WTC11 (cell line): ENCODE measurements at regions not wholly inside any gene's neighbourhood (a gene's known extent, or its start where the extent isn't known, plus 50 kb on each side); places are given as distances from the start of the nearest gene placed in this dataset.

Experiments
- ATAC-seq: fragments of 200-7000 bp; cut with Tn5 transposase; 2 replicates; pipeline ENCODE4 v1.10.0; 2021; ENCODE audit warnings: mild to moderate bottlenecking, moderate library complexity
- CTCF ChIA-PET: fragments of 300-600 bp; sonication (Branson Sonifier 250); formaldehyde crosslinking; loops from one replicate; lab custom pipeline; 2021; ENCODE audit warnings: antibody characterized with exemption; lab: Charles Lee
- POLR2A ChIA-PET: fragments of 350-600 bp; sonication (Branson Sonifier 250); formaldehyde crosslinking; loops from one replicate; lab custom pipeline; 2021; ENCODE audit warnings: antibody characterized with exemption; lab: Charles Lee
- DNase-seq: peaks from one replicate; pipeline ENCODE4 v3.0.0; 2021; ENCODE audit warnings: low spot score
- H3K27ac Mint-ChIP-seq: 2 replicates; pipeline ENCODE4 v1.8.0; 2021; ENCODE audit warnings: mixed read lengths
- H3K27me3 Mint-ChIP-seq: 2 replicates; pipeline ENCODE4 v1.8.0; 2021; ENCODE audit warnings: low read depth, mild to moderate bottlenecking, moderate library complexity, mixed read lengths
- H3K36me3 Mint-ChIP-seq: 2 replicates; pipeline ENCODE4 v1.8.0; 2021; ENCODE audit warnings: mixed read lengths
- H3K4me1 Mint-ChIP-seq: 2 replicates; pipeline ENCODE4 v1.8.0; 2022; ENCODE audit warnings: mixed read lengths
- H3K4me3 Mint-ChIP-seq: 2 replicates; pipeline ENCODE4 v1.8.0; 2021; ENCODE audit warnings: mild to moderate bottlenecking, moderate library complexity, mixed read lengths
- H3K9me3 Mint-ChIP-seq: 2 replicates; pipeline ENCODE4 v1.8.0; 2021; ENCODE audit warnings: mixed read lengths
- ATF1 ChIP-seq: sonication (generic); formaldehyde crosslinking; IDR thresholded peaks from 2 replicates; pipeline ENCODE4 v1.8.1; 2023; ENCODE audit warnings: mild to moderate bottlenecking, moderate library complexity, missing genetic modification reagents
- CREB1 ChIP-seq: sonication (generic); formaldehyde crosslinking; IDR thresholded peaks from 2 replicates; pipeline ENCODE4 v1.8.0; 2023; ENCODE audit warnings: mild to moderate bottlenecking, missing genetic modification reagents
- E2F1 ChIP-seq: sonication (generic); formaldehyde crosslinking; IDR thresholded peaks from 2 replicates; pipeline ENCODE4 v1.8.0; 2022; ENCODE audit warnings: mild to moderate bottlenecking, missing genetic modification reagents
- FOXJ3 ChIP-seq: sonication (generic); formaldehyde crosslinking; IDR thresholded peaks from 2 replicates; pipeline ENCODE4 v1.9.0; 2021; ENCODE audit warnings: missing genetic modification reagents, mild to moderate bottlenecking, borderline replicate concordance
- HMGA2 ChIP-seq: fragments of 250-450 bp; sonication (Bioruptor Pico); IDR thresholded peaks from 2 replicates; pipeline ENCODE4 v1.4.0; 2021; ENCODE audit warnings: mild to moderate bottlenecking, moderate library complexity
- IRF1 ChIP-seq: sonication (generic); formaldehyde crosslinking; IDR thresholded peaks from 2 replicates; pipeline ENCODE4 v1.8.0; 2023; ENCODE audit warnings: missing genetic modification reagents
- KAT7 ChIP-seq: sonication (generic); formaldehyde crosslinking; IDR thresholded peaks from 2 replicates; pipeline ENCODE4 v1.8.1; 2023; ENCODE audit warnings: missing genetic modification reagents, mild to moderate bottlenecking, borderline replicate concordance
- MXD4 ChIP-seq: fragments of 250-450 bp; sonication (Bioruptor Pico); IDR thresholded peaks from 2 replicates; pipeline ENCODE4 v1.8.0; 2021; ENCODE audit warnings: mild to moderate bottlenecking, moderate library complexity, borderline replicate concordance
- MYBL2 ChIP-seq: sonication (generic); formaldehyde crosslinking; IDR thresholded peaks from 2 replicates; pipeline ENCODE4 v1.8.1; 2023; ENCODE audit warnings: mild to moderate bottlenecking, moderate library complexity, missing genetic modification reagents
- NR1H2 ChIP-seq: sonication (generic); formaldehyde crosslinking; IDR thresholded peaks from 2 replicates; pipeline ENCODE4 v1.9.0; 2021; ENCODE audit warnings: mild to moderate bottlenecking, moderate library complexity, missing genetic modification reagents
- OVOL2 ChIP-seq: fragments of 250-450 bp; sonication (Bioruptor Pico); IDR thresholded peaks from 2 replicates; pipeline ENCODE4 v1.9.0; 2021; ENCODE audit warnings: mild to moderate bottlenecking, borderline replicate concordance
- TEAD1 ChIP-seq: sonication (generic); formaldehyde crosslinking; IDR thresholded peaks from 2 replicates; pipeline ENCODE4 v1.8.0; 2022; ENCODE audit warnings: mild to moderate bottlenecking, missing genetic modification reagents
- TEAD4 ChIP-seq: sonication (generic); formaldehyde crosslinking; IDR thresholded peaks from 2 replicates; pipeline ENCODE4 v1.8.0; 2022; ENCODE audit warnings: mild to moderate bottlenecking, missing genetic modification reagents
- ZMAT4 ChIP-seq: fragments of 250-450 bp; sonication (Bioruptor Pico); IDR thresholded peaks from 2 replicates; pipeline ENCODE4 v1.9.0; 2021; ENCODE audit warnings: mild to moderate bottlenecking
- ZNF425 ChIP-seq: fragments of 250-450 bp; sonication (Bioruptor Pico); conservative IDR thresholded peaks from 2 replicates; pipeline ENCODE4 v1.9.0; 2021; ENCODE audit warnings: mild to moderate bottlenecking
- ZNF532 ChIP-seq: fragments of 250-450 bp; sonication (Bioruptor Pico); IDR thresholded peaks from 2 replicates; pipeline ENCODE4 v1.9.0; 2021; ENCODE audit warnings: mild to moderate bottlenecking, borderline replicate concordance

- TF ChIP-seq OVOL2 (no peak), CREB1 (CRISPR knock-in tag) (no peak), KAT7 (no peak), E2F1 (CRISPR knock-in tag) (no peak), HMGA2 (CRISPR knock-in tag) (no peak), TEAD4 (CRISPR knock-in tag) (no peak), ZNF425 (no peak), NR1H2 (CRISPR knock-in tag) (no peak), MYBL2 (CRISPR knock-in tag) (no peak), IRF1 (CRISPR knock-in tag) (no peak), TEAD1 (CRISPR knock-in tag) (no peak), ATF1 (CRISPR knock-in tag) (no peak)
- CTCF ChIA-PET = interaction anchor here (1.5 kb wide), 1 partner anchor 104 kb away, joined by 12 read pairs; no protein-coding TSS in a partner anchor
- peaks cover 19% of the 10 kb centered on the region for H3K36me3 Mint-ChIP-seq
- ATAC-seq (no peak), DNase-seq (no peak)
- peaks cover 26% of the 10 kb centered on the region for H3K9me3 Mint-ChIP-seq
- POLR2A ChIA-PET = no interaction called here
- H3K4me3 Mint-ChIP-seq = no peak overlapping the region
- no peaks in the 10 kb centered on the region for H3K27me3 Mint-ChIP-seq
- H3K27ac Mint-ChIP-seq = no peak overlapping the region
- H3K4me1 Mint-ChIP-seq = peaks cover 2% of the 10 kb centered on the region; the same call in 1 of the 2 replicates
Measured at GRCh38 chr15:26157081-26157480, 294.0 kb upstream of the ATP10A start.

GRCh38 chr15:26156051-26156450, 292.9 kb upstream of the ATP10A start:
- DNase-seq (no peak), ATAC-seq (no peak)
- no peak overlapping the region for H3K27ac Mint-ChIP-seq
- peaks cover 13% of the 10 kb centered on the region for H3K4me1 Mint-ChIP-seq
- peaks cover 25% of the 10 kb centered on the region for H3K9me3 Mint-ChIP-seq
- ChIA-PET POLR2A (no interaction called here), CTCF (interaction anchor here (1.7 kb wide), 1 partner anchor 9 kb away, joined by 6 read pairs; no protein-coding TSS in a partner anchor)
- no peaks in the 10 kb centered on the region for H3K27me3 Mint-ChIP-seq
- no peak overlapping the region for H3K4me3 Mint-ChIP-seq
- no peak for TF ChIP-seq ZMAT4 (CRISPR knock-in tag)
- no peak for TF ChIP-seq ZNF532 (CRISPR knock-in tag)
- TF ChIP-seq MXD4 (CRISPR knock-in tag) = no peak
- TF ChIP-seq FOXJ3 (CRISPR knock-in tag) = no peak
- TF ChIP-seq, all 79 proteins: peak for 0
- H3K36me3 Mint-ChIP-seq = peaks cover 19% of the 10 kb centered on the region
